GM19452 (cell line): ENCODE measurements at regions not wholly inside any gene's neighbourhood (a gene's known extent, or its start where the extent isn't known, plus 50 kb on each side); places are given as distances from the start of the nearest gene placed in this dataset.
"Not testable (repeated sequence)": the region's sequence is repeated elsewhere in the genome, so short reads cannot be mapped to it uniquely, and the experiment has no call there.

Source experiments
- ATAC-seq: cut with Tn5 transposase; IDR thresholded peaks from one replicate; pipeline ENCODE4 v1.9.1; 2021; ENCODE audit not compliant: unreplicated experiment

GRCh38 chr20:40955326-40955725 lies 73.3 kb upstream of the TOP1 start:
- no peak for ATAC-seq

- not testable (repeated sequence) for ATAC-seq
These were observed 72.8 kb upstream of the TOP1 start for GRCh38 chr20:40955826-40956225.

- ATAC-seq, result no peak
These were observed 71.9 kb upstream of the TOP1 start for GRCh38 chr20:40956542-40957264.

- no peak for ATAC-seq
These were observed 71.3 kb upstream of the TOP1 start for GRCh38 chr20:40957265-40957760.

GRCh38 chr20:40958598-40958997 lies 70.0 kb upstream of the TOP1 start:
- ATAC-seq, result no peak

GRCh38 chr20:40959325-40960092 lies 69.1 kb upstream of the TOP1 start:
- no peak for ATAC-seq

- ATAC-seq, result no peak
These were observed 68.5 kb upstream of the TOP1 start for GRCh38 chr20:40960101-40960500.

GRCh38 chr20:40960521-40960956 lies 68.1 kb upstream of the TOP1 start:
- no peak for ATAC-seq

- ATAC-seq, result no peak
These were observed 67.4 kb upstream of the TOP1 start for GRCh38 chr20:40961176-40961575.

- no peak for ATAC-seq
These were observed 66.7 kb upstream of the TOP1 start for GRCh38 chr20:40961686-40962640.

- no peak for ATAC-seq
These were observed 65.7 kb upstream of the TOP1 start for GRCh38 chr20:40962733-40963504.

- ATAC-seq, result no peak
These were observed 65.1 kb upstream of the TOP1 start for GRCh38 chr20:40963505-40963845.

- ATAC-seq, result no peak
These were observed 63.0 kb upstream of the TOP1 start for GRCh38 chr20:40965671-40966070.

GRCh38 chr20:40966103-40966502 lies 62.5 kb upstream of the TOP1 start:
- ATAC-seq, result no peak

- ATAC-seq, result no peak
These were observed 62.0 kb upstream of the TOP1 start for GRCh38 chr20:40966516-40967185.

- ATAC-seq, result no peak
These were observed 60.9 kb upstream of the TOP1 start for GRCh38 chr20:40967700-40968099.

GRCh38 chr20:40968816-40969562 lies 59.6 kb upstream of the TOP1 start:
- ATAC-seq, result peak; percentile 72

- ATAC-seq, result no peak
These were observed 58.4 kb upstream of the TOP1 start for GRCh38 chr20:40970218-40970617.

- no peak for ATAC-seq
These were observed 51.4 kb upstream of the TOP1 start for GRCh38 chr20:40977218-40977617.
